HL-60/S4 (cell line): ENCODE measurements at regions not wholly inside any gene's neighbourhood (a gene's known extent, or its start where the extent isn't known, plus 50 kb on each side); places are given as distances from the start of the nearest gene placed in this dataset.

Experiments
- in situ Hi-C: fragments of 300-500 bp; cut with MboI; formaldehyde crosslinking; loops from 2 replicates; pipeline ENCODE4 v1.14.3; 2022; ENCODE audit warnings: low sequenced_read_pairs

DNA sequence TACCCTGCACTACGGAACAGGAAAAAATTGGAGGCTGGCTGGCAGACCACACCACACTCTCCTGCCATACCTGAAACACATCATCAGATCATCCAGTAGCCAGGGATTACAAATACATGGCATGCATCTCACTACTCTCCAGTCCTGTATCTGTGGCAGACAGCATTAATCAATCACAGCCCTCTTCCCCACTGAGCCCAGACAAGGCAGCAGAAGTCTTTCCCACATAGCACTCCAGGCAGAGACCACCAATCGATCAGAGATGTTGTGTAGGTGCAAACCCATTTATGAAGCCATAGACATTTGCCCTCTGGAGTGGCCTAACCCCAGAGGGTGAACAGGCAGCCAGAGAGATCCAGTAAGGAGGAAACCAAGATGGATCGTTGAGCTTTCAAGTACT, 410.9 kb upstream of the PROK2 start:
- in situ Hi-C loops = no loop called here

DNA sequence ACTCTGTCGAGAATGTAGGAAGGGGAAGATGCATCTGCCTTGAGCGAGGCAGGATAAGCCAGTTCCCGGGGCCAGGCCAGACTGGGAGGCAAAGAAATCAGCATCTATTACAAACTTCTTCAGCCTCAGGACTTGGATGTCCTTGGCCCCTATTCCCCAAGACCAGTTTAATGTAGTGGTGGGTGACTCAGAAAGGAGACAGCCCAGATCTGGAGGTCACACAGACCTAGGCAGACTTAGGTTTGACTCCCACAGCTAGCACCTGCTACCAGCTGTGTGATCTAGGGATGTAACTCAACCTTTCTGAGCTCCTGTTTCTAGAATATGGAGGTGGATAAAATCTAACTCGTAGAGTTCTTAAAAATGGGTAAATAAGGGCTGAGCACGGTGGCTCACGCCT, 409.5 kb upstream of the PROK2 start:
- in situ Hi-C loops = no loop called here

DNA sequence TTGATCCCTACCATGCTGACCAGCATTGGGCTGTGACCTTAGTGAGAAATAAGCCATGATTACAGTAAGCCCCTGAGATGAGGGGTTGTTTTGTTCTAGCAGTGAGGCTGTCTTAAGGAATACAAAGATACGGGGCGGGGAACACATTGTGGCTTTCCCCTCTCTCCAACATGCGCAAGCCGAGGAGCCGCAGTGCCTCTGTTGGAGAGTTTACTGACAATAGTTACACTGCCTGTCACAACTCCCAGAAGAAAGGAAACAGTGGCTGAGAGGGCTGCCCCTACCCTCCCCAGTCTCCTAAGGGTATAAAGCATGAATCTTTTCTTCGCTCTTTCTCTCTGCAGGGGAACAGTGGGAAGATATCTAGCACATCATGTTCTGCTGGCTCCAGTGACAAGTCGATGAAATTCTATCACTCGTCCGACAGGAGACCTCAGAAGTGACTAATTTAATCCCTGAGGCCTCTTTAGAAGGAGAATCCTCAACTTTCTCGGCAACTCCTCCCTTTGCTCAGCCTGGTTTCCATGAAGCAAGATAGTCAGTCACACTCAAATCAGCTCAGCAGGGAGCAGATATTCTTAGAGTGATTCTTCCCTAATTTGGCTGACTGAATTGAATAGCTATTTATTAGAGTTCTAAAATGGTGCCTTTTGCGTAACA, 409.0 kb upstream of the PROK2 start:
- in situ Hi-C loops = no loop called here

GRCh38 chr3:72192572-72192971, 407.6 kb upstream of the PROK2 start:
- in situ Hi-C loops = no loop called here

DNA sequence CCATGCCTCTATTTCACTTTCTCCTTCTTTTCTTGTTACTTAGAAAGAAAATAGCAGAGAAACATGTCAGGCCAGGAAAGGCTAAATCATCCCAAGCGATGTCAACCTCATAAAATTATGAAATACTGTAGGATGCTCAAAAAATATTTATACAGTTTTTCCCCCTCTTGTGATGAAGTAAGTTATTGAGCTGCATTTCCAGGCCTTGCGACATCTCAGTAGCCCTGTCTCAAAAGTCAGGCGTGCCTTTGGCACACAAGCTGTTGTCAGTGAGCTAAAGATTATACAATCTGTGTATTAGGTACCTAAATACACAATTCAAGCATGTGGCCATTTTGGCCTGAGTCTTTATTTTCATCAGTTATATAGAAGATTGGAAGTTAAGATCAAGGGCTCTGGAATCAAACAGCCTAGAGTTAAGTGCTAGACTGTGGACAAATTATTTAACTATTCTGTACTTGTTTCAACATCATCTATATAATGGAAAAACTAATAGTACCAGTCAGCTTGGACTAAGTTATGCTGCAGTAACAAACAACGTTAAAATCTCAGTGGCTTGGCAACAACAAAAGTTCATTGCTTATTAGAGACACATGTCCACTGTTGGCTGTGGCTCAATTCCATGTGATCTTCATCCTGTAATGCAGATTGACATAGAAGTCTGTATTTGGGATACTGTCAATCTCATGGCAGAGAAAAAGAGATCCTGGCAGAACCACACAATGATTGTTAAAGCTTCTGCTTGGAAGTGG, 406.4 kb upstream of the PROK2 start:
- in situ Hi-C loops = no loop called here

- in situ Hi-C loops = no loop called here
These were observed 405.1 kb upstream of the PROK2 start for GRCh38 chr3:72190050-72190449.

GRCh38 chr3:72189339-72189738, 404.4 kb upstream of the PROK2 start:
- in situ Hi-C loops = no loop called here

GRCh38 chr3:72188536-72188935, 403.6 kb upstream of the PROK2 start:
- in situ Hi-C loops = no loop called here

DNA sequence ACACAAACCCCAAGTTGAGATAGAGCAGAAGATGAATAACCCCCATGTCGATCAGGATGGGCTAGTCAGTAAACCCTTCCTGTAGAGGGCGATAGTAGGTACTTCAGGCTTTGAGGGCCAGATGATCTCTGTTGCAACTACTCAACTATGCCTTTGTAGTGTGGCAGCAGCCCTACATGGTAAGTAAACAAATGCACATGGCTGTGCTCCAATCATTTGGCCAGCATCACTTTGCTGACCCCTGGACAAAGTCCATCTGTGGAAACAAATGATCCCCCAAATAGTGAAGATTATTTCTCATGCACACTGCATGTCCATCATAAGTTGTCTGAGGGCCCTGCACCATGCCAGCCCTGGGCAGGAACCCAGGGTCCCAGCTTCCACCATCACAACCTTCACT, 402.2 kb upstream of the PROK2 start:
- in situ Hi-C loops = no loop called here

GRCh38 chr3:72186400-72186855, 401.5 kb upstream of the PROK2 start:
- in situ Hi-C loops = no loop called here

GRCh38 chr3:72185549-72186399, 400.8 kb upstream of the PROK2 start:
- in situ Hi-C loops = no loop called here

- in situ Hi-C loops = no loop called here
These were observed 398.5 kb upstream of the PROK2 start for GRCh38 chr3:72183489-72183888.

DNA sequence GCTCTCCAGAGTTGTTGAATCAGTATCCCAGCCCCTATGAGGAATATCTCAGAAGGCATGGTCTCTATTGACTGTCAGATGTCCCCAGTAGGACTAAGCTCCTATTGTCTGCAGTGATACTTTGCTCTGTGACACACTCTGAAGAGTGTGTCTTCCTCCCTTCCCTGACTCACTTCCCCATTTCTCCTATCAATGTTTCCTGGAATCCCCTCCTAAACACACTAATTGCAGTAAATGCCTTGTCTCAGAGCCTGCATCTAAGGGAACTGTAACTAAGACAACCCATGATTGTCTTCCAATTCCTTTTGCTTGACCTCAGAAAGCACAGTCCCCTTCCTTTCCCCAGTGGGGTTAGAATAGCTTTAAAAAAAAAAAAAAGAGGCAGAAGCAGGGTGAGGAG, 397.3 kb upstream of the PROK2 start:
- in situ Hi-C loops = no loop called here

DNA sequence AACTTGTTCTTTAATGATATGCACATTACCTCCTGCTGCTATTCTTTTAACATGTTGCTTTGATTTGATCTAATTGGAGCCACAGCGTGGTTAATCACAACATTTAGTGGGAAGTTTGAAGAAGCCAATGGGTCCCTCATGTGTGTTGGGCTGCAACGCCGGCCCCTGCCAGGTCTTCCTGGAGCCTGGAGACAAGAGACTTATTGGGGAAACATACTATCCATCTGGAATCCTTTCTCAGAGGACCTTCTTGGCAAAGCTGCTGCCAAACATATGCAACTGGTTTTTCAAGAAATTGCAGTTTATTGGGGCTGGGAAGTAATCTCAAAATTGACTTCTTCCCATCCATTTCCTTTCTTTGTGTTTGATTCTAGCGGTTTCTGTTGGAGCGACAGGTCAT, 396.3 kb upstream of the PROK2 start:
- in situ Hi-C loops = no loop called here

- in situ Hi-C loops = no loop called here
These were observed 395.5 kb upstream of the PROK2 start for GRCh38 chr3:72180405-72180804.

DNA sequence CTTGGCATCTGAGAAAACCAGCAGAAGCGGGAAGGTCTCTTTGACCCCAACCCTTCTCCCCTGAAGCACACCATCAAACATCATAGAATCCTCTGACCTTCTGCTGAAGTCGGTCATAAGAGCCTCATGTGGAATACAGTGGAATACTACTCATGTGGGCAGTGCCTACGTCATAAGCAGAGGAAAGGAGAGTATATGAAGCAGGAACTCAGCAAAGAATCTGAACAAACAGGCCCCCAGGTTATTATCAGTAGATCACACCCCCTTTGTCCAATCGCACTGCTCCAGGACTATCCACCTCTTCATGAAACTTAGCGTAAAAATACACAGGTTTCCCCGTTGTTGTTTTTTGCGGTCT, 394.1 kb upstream of the PROK2 start:
- in situ Hi-C loops = no loop called here

GRCh38 chr3:72178463-72179106, 393.6 kb upstream of the PROK2 start:
- in situ Hi-C loops = no loop called here

DNA sequence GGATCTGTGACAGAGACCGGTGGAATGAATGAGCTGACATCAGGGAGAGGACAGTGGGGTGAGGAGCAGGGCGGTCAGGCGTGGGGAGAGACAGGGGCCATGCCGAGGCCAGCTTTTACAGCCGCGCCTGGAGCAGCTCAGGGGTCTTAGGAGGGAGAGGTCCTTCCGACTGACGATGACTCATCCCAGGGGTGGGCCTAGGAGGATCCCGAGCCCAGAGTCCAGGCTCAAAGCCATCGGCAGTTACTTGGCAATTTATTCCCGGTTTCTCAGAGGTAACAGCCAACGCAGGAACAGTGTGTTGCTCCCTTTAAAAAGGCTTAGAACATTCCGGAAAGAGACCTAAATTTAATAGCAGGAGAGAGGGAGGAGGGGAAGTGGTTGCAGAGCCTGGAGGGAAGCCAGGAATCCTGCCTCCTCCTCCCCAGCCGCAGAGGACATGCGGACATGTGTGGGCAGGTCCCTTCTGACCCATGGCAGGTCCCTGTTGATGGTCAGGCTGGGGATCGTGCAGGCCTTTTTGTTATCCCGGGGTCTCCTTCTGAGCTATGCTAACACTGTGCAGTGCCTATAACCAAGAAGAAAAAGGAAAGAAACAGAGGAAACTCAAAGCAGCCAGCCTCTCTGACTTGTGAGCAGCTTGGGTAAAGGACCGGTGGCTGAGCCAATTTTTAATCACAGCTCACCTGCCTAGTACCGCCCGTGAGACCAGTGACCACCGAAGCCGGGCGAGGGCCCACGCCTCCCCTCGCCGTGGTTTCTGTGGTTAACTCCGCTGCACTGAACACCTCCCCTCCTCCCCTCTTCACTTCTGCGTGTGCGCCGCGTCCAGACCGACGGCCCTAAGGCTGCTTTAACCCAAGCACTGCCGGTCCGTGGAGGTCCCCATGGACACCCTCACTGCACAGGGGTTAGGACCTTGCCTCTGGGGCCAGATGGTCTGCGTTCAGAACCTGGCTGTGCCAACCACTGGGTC, 392.4 kb upstream of the PROK2 start:
- in situ Hi-C loops = no loop called here

DNA sequence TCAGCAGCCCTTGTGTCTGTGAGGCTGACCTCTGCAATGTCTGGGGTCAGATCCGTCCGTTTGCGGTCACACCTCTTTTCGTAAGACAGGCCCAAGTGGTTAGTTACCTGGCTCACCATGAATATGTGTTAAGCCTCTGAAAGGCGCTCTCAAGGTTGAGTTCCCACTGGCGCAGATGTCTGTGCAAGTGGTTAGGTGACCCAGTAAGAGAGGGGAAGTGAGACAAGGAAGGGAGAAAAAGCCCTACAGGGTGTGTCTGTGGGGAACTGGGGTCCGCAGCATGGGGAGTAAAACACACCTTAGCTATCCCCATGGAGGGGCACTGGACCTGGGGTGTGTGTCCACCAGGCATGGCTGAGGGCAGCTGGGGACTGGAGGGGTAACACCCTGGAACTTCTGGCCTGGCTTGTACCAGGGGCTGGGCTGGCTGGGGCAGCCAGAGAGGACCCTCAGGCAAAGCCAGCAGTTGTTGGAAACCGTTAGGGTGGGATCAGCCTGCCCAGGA, 391.6 kb upstream of the PROK2 start:
- in situ Hi-C loops = no loop called here

GRCh38 chr3:72175296-72175858, 390.4 kb upstream of the PROK2 start:
- in situ Hi-C loops = no loop called here
